GDM1 (cell line): ENCODE measurements at regions not wholly inside any gene's neighbourhood (a gene's known extent, or its start where the extent isn't known, plus 50 kb on each side); places are given as distances from the start of the nearest gene placed in this dataset.

Source experiments
- DNase-seq: peaks from one replicate; lab custom pipeline; 2025; lab: John Stamatoyannopoulos, UW

GRCh38 chr11:32002311-32002710 is 88.6 kb upstream of the RCN1 start:
- DNase-seq, result no peak

GRCh38 chr11:31997955-31998354 is 92.9 kb upstream of the RCN1 start:
- no peak for DNase-seq

DNA sequence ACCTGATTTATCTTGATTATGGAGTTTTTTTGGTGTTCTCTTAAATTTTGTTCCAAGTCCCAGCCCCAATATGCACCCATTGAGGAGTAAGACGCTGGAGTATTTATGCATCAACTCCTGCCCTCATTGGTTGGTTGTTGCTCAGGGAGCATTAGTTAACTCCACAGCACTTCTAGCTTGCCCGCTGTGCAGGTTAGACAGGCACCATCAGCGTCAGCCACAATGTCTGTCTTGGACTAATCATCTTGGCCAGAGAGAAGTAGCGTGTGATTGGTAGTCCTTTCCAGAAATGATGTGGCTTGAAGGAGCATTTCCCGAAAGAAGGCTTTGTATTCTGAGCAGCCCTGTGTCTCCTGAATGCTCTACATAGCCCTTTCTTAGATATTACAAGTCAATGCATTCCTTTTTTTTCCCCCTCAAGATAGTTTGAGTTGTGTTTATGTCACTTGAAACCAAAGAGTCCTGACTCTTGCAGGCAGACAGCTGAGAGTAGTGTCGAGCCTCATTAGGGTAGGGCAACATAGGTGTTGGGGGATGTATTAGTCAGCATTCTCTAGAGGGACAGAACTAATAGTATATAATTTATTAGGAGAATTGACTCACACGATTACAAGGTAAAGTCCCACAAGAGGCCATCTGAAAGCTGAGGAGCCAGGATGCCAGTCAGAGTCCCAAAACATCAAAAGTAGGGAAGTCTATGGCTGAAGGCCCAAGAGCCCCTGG is 94.6 kb upstream of the RCN1 start:
- DNase-seq, result no peak

DNA sequence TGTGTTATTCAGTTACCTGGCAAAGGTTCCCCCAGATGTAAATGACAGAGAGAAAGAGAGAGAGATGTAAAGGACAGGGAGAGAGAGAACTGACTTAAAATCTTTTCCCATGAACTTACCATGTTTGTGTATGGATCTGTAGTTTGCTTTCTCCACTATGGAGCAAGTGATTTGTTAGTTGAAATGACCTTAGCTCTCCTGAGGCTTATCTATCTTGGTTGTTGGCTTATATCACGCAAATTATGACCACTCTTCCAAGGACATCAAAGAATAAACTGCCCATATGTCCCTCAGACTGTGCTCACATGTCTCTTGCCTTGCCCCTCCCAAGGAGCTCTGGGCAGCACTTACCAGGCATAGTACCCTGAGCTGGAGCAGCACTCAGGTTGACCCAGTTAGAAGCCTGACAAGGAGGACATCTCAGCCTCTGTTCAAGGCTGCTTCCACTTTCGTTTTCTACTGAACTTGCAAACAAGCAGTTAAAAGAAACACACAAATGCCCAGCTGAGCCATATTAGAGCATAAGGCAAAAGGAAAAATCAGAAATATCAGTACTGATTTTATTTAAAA is 95.3 kb upstream of the RCN1 start:
- no peak for DNase-seq

DNA sequence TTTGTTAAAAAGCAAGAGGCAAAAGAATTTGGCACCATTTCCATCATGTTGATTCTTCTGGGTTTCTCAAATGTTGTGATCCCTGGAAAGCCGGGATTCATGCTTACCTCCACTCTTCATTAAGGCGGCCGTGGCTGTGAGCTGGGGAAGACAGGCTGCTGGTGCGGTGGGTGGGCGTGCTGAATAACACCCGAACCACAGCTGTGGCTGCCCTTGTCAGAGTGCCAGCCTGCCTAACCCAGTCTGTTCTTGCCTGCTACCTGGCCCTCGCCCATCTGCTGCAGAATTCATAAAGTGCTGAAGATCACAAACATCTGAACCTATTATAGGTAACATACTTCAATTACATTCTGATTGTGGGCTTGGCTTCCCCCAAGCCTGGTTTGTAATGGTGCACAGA is 95.8 kb upstream of the RCN1 start:
- DNase-seq, result no peak

DNA sequence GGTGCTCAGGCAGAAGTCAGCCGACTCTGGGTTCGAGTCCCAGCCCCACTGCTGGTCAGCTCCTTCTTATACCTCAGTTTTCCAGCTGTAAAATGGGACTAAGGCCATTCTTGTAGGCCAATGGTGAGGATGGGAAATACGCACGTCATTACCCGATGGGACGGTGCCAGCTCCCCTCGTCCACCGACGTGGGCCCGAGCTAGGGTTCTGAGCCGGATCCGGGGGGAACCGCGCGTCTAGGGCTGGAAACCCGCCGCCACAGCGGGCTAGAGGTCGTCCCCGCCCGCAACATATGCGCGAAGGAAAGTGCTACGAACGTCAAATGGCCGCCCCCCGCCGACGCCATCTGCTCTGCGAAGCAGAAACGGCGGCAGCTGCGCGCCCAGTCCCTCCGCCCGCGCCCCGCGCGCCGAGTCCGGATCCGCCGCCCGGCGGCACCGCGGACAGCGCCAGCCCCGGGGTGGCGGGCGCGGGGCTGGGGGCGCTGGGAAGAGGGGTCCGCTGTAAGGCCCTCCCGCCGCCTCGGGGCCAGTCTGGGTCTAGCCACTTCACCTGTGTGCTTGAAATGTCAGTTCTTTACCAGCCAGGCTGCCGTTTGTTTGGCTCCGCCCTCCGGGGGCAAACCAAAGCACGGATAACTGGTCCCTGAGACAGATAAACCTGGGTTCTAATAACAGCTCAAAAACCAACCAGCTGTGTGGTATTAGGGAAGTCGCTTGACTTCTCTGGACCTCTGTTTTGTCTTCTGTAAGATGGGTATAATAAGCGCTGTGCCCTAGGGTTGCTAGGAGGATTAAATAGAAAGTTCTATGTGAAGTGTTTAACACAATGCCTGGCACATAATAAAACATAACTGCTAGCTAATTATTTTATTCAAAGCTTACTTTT is 103.5 kb upstream of the RCN1 start:
- no peak for DNase-seq

GRCh38 chr11:31986201-31986889 is 104.5 kb upstream of the RCN1 start:
- no peak for DNase-seq

- DNase-seq, result no peak
Observed at GRCh38 chr11:31981457-31981856, 109.4 kb upstream of the RCN1 start.

DNA sequence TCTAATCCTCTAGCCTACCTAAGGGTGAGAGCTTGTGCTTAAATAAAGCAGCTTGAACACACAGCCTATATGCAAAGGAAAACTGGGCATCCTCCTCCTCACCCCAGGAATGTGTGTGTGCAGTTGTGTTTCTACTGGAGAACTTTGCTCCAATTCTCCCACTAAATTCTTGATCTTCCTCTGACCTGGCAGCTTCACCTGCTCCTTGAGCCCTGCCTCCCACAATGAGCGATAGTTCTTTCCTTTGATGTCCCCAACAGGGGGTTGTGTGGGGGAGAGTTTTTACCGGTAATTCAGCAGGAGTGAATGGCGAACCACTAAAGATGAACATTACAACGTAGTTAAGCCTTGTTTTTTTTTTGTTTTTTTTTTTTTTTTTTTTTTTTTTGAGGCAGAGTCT is 113.5 kb upstream of the RCN1 start:
- DNase-seq, result no peak

GRCh38 chr11:31974366-31975136 is 116.3 kb upstream of the RCN1 start:
- no peak for DNase-seq

DNA sequence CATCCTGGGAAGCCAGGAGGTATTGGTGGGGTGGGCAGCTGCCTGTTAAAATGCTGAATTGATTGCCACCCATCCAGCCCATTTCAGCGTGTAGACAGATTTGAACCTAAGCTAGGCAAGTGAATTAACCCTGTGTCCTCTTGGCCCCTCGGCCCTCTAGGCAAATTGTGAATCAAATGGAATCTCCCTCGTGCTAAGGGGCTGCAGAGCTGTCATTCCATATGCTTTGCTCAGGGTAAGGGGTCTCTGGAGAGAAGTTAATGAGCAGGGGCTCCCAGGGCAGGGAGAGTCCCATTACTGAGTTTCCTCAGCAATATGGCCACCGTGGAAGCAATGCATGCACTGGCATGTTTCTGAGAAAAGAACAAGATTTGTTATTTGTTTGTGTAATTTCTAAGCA is 117.7 kb upstream of the RCN1 start:
- DNase-seq, result no peak

DNA sequence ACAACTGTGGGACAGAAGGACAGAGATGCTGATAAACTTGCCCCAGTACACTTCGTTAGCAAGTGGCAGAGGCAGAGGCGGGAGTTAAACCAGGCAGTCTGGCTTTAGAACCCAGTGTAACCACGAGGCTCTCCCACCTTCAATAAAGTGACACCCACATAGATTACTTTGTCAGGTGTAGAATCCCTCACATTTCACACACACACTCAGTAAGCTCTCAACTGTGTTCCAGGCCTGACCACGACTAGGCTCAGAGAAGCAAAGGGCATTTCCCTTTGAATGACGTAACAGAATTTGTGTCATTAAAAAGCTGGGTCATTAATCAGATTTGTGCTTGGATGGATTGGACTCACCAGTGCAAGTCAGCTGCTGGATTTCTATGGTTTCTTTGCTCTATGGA is 118.3 kb upstream of the RCN1 start:
- DNase-seq, result no peak

- DNase-seq, result no peak
Observed at GRCh38 chr11:31969359-31969702, 121.5 kb upstream of the RCN1 start.

DNA sequence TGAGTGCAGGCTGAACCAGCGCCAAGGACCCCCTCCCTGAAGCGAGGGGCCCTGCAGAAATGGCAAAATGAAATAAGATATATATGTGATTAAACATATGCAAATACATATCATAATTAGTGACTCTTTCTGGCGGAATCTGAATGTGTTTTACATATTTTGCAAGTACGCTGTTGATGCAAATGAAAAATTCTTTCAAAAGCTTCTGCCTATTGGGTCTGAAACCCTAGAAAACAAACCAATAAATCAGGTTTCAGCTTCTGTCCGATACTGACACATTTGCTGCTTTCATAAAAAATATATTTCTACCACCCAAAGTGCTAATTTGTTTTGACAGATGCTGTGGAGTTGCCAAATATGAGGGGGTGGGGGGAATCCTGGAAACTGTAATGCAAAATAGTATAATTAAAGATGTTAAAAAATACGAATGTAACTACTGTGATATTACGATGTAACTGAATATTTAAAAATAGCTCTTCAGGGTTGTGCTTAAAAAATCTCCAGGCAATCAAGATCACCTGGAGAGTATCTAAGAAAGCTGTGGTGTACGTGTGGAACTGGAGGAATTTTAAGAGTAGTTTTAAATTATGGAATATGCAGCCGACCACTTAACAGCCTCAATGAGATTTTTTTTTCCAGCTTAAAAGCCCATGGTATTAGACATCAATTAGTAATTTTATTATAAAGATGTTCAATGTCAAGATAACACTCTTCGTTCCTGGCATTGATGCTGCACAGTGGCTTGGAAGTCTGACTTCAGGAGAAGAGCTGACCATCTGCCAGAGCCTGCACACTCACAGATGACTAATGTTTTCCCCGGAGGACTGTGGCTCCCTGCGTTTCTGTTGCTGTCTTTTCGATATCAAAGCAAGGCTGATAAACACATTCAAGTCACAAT is 122.2 kb upstream of the RCN1 start:
- no peak for DNase-seq

GRCh38 chr11:31967404-31968130 is 123.3 kb upstream of the RCN1 start:
- DNase-seq, result no peak

DNA sequence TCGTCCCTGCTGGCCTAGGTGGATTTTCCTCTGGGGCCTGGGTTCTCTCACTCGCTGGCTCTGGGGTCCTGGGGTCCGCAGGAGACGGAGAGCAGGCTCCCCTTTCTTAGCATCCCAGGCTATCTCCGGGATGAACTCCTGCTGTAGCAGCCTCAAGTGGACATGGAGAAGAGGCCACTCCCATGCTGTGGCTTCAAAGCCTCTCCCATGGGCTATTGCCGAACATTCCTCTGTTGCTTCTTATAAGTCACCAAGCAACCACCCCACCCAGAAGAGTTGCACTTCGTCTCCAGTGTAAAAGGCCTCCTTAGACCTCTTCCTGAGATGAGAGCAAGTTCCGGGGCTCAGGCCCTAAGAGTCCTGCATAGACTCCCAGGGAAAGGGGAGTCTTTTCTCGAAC is 124.0 kb upstream of the RCN1 start:
- DNase-seq, result no peak

DNA sequence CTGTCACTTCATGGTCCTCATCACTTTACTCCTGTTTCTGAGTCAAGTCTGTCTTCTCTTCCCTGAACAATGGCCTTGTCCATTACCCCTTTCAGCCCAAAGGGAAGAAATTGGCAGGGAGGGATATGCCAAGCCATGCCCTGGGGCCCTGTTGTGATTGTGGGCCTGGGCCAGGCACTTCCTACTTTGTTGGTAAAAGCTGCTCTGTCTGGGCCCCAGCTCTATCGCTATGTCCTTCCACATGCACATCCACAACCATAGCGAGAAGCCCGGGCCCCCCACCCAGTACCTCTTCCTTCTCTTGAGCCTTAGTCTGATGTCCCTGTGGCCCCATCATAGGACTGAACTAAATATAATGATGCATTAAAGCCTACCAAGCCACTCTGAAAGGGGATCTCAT is 126.7 kb upstream of the RCN1 start:
- DNase-seq, result no peak

DNA sequence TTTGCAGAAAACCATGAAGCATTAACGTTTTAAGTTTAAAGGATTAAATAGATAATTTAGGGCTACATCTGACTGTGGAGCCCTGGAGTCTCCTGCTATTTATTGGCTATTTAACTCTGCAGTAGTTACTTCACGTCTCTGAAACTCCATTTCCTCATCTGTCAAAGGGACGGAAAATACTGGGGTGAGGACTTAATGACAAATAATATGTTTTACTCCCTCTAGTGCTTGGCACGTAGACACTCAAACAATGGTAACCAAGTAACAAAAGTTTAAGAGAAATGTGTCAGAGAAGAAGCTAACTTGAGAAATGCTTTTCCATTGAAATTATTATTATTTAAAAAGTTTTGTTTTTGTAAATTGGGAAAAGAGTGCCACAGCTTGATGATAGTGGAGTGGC is 130.7 kb upstream of the RCN1 start:
- no peak for DNase-seq

- no peak for DNase-seq
Observed at GRCh38 chr11:31959716-31960115, 131.2 kb upstream of the RCN1 start.

- DNase-seq, result no peak
Observed at GRCh38 chr11:31958076-31958735, 132.7 kb upstream of the RCN1 start.
